ENCODE measurements at regions not wholly inside any gene's neighbourhood (a gene's known extent, or its start where the extent isn't known, plus 50 kb on each side); places are given as distances from the start of the nearest gene placed in this dataset.

DNA sequence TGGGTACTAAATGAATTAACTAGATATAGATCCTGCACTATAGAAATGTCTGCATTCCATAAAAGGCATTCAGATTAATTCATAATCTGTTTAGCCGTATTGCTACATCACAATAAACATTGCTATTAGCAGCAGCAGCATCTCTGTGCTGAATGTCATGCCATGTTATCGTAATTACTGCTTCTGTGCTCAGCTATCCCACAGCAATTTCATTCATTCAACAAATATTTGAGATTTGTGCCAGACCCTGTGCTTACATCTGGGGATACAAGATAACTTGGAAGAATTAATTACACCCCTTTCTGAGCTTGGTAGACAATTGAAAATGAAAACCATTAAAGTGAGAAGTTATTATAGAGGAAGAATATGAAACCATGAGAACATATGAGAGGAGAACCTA lies 185.8 kb upstream of the C11orf87 start:
- TF ChIP-seq POLR2AphosphoS5 (IDR thresholded peaks at IDR 0.05) (no peak), CTCF (IDR thresholded peaks at IDR 0.05) (no peak)

Measured in transverse colon (tissue), 4 donors.